HEK293 (cell line): ENCODE measurements at regions not wholly inside any gene's neighbourhood (a gene's known extent, or its start where the extent isn't known, plus 50 kb on each side); places are given as distances from the start of the nearest gene placed in this dataset.

ENCODE experiments used
- CTCF ChIP-seq: fragments of 450-650 bp; formaldehyde crosslinking; IDR thresholded peaks from 2 replicates; pipeline ENCODE4 v1.5.1; 2016; ENCODE audit warnings: missing biosample characterization, missing genetic modification characterization
- GLIS2 ChIP-seq: fragments of 450-650 bp; formaldehyde crosslinking; IDR thresholded peaks from 2 replicates; pipeline ENCODE4 v1.5.1; 2016; ENCODE audit warnings: missing biosample characterization, missing genetic modification characterization
- ZBTB17 ChIP-seq: fragments of 450-650 bp; formaldehyde crosslinking; IDR thresholded peaks from 2 replicates; pipeline ENCODE4 v1.5.1; 2016; ENCODE audit warnings: missing biosample characterization, missing genetic modification characterization
- ZNF23 ChIP-seq: fragments of 450-650 bp; formaldehyde crosslinking; IDR thresholded peaks from 2 replicates; pipeline ENCODE4 v1.5.1; 2016; ENCODE audit warnings: missing biosample characterization, missing genetic modification characterization, borderline replicate concordance
- ZNF335 ChIP-seq: fragments of 450-650 bp; formaldehyde crosslinking; conservative IDR thresholded peaks from 2 replicates; pipeline ENCODE4 v1.5.1; 2016; ENCODE audit warnings: missing biosample characterization, missing genetic modification characterization

DNA sequence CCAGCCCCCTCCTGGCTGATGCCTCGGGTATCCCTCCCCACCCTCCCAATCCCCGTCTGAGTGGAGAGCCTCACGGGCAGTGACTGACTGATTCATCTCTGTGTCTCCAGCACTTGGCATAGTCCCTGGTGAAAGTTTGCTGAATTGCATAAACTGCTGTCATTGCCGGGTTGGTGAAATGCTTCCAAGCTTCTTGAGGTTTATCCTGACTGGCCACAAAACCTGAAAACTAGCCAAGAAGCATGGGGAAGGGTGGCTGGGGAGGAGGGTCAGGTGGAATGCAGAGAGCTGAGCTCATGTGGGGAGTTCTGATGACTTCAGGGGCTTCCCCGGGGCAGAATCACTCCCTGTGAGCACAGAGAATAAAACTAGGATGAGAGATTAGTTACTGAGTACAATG lies 56.9 kb upstream of the GGTA1 start:
- TF ChIP-seq CTCF (tag by site-specific recombination) (no peak), ZBTB17 (tag by site-specific recombination) (no peak), GLIS2 (tag by site-specific recombination) (no peak), ZNF335 (tag by site-specific recombination) (no peak), ZNF23 (no peak)
